NCI-H1105 (cell line): ENCODE measurements at regions not wholly inside any gene's neighbourhood (a gene's known extent, or its start where the extent isn't known, plus 50 kb on each side); places are given as distances from the start of the nearest gene placed in this dataset.
"Not testable (repeated sequence)": the region's sequence is repeated elsewhere in the genome, so short reads cannot be mapped to it uniquely, and the experiment has no call there.

ENCODE experiments used
- DNase-seq: peaks from one replicate; lab custom pipeline; 2025; lab: John Stamatoyannopoulos, UW

DNA sequence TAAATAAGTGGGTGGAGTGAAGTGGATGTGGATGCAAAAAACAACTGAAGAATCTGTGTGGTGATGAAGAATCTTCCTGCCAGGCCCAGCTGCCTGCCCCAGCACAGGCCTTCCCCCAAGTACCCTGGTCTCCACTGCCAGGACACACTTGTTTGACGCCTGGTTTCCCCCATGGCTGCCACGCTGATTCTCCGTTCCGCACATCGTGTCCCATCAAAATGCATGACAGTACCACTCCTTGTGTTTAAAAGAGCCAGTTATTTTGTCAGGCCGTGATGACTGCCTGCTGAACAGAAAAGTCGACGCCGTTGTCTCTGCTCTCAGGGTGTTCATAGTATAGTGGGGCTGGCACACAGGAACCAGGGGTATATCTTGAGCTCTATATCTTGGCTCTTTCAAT, 50.3 kb upstream of the KYNU start:
- no peak for DNase-seq

DNA sequence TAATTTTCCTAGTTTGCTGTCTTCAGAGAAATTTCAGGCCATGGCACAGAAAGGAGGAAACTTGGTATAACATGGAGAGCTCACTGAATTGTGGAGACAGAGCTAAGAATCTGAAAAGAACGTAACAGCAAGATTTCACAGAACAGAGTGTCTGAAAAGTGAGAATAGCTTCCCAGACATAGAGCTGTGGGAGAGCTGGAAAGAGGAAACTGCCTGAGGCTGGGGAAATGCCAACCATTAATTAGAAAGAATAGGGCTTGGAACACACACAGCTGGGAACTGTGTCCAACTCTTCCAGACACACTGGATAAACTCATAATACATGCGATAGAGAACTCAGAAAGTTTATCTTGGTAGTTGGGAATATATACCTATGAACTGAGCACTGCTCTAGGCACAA, 51.6 kb upstream of the KYNU start:
- no peak for DNase-seq

DNA sequence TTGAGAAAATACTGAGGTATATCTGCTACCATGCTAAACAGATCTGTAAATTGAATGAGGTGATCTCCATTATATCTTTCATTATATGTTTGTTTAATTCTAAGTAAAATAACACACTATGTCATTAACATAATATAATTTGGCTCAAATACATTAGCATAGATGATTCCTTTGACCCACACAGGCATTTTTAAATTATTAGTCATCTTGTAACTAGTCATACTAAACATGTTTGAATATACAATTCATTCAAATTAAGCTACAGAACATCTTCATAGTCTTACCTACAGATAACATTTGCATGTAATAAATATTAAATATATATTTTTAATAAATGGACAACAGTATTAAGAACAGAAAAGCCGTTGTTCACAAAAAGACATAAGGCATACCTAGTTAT, 52.7 kb upstream of the KYNU start:
- DNase-seq: no peak

DNA sequence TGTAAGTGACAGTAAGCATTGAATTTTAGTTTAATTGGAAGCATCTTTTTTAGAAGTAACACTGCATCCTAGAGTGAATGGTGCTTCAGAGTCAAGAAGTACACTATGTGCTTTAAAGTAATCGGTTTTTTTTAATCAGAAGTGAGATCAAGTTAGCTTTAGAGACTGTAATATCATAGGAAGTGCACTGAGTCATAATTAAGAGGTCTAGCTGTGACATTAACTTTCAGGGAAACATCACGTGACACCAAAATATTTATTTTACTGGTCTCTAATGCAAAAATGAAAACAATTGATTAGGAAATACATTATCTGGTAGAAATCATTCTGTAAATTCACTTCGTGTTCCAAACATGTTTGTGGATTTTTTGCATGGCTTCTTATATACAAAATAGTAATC, 55.3 kb upstream of the KYNU start:
- no peak for DNase-seq

DNA sequence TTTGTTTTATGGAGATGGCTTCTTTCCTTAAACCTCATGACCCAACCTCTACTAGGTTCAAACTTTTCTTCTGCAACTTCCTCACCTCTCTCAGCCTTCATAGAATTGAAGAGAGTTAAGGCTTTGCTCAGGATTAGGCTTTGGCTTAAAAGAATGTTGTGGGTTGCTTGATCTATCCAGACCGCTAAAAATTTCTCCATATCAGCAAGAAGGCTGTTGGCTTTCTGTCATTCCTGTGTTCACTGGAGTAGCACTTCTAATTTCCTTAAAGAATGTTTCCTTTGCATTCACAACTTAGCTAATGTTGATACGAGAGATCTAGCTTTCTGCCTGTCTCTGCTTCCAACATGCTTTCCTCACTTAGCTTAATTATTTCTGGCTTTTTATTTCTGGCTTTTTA, 58.1 kb upstream of the KYNU start:
- no peak for DNase-seq

DNA sequence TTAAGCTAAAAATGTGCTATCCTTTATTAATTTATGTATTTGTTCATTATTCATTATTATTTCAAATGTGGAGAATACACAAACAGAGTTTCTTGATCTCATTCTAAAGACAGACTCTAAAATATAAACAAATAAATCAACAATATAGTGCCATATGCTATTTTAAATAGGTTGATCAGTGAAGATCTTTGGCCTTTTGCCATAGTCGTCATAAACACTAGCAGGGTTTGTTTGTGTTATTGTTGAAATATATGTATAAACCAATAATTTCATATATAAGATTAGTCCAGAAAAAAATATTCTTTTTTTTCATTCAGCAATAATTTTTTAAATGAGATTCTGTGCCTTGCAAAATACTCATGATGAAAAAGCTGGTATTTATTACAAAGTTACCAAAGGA, 62.1 kb upstream of the KYNU start:
- DNase-seq: no peak

DNA sequence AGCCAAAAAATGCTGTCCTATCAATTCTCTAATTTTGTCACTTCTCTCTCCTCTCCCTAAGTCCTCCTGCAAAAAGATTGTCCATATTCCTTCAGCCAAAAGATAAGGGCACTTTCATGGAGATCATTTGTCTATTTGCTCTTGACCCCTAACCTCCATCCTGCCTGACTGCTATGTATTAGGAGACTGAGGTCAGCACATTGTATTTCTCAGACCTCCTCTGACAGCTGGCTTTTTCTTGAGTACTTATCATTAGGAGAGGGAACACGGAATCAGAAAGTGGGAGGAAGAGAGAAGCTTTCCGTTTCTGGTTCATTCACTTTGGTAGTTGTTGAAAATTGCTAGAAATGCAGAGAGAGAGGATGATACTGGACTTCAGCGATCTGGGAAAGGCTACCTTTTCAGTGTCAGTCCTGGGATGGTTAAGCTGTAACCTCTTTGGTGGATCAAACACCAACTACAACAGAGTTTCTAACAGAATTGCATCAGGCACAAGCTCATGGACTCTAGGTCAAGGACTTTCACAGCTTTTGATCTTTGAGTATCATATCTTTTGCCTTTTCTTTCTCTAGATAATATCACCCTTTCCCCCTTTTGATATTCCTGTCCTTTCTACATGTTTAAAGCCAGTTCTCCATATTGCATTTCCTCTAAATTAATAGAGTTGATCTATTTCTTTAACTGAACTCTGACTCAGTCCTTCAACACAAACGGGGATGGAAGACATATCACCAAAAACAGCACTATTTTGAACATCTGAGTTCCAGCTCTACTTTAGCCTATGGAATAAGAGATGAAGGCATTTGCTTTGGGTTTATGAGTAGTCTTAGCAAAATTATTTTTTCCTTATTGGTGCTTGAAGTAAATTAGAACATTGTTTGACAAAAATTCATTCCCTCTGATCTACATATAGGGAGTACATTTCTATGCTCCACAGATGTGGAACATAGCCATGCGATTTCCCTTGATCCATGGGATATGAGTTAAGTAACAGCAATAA, 63.3 kb upstream of the KYNU start:
- DNase-seq: no peak

DNA sequence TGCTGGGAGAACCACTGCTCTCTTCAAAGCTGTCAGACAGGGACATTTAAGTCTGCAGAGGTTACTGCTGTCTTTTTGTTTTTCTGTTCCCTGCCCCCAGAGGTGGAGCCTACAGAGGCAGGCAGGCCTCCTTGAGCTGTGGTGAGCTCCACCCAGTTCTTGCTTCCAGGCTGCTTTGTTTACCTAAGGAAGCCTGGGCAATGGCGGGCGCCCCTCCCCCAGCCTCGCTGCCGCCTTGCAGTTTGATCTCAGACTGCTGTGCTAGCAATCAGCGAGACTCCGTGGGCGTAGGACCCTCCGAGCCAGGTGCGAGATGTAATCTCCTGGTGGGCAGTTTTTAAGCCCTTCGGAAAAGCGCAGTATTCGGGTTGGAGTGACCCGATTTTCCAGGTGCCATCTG, 65.8 kb upstream of the KYNU start:
- not testable (repeated sequence) for DNase-seq

DNA sequence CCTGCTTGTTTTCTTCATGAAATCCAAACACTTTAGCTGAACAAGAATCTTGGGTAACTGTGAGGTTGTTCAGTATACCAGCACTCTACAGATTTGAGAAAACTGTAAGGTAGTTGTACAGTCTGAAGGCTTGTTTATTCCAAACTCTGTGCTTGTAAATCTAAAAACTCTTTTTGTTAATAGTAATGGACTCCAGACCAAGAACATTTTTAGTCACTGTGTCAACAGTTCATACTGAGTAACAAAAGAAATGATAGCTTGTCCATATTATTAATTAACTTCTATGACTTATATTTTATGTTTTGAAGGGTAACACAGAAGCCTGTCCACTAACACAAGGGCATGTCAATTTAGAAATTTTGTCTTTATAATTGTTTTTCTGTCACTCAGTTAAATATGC, 72.2 kb upstream of the KYNU start:
- no peak for DNase-seq

DNA sequence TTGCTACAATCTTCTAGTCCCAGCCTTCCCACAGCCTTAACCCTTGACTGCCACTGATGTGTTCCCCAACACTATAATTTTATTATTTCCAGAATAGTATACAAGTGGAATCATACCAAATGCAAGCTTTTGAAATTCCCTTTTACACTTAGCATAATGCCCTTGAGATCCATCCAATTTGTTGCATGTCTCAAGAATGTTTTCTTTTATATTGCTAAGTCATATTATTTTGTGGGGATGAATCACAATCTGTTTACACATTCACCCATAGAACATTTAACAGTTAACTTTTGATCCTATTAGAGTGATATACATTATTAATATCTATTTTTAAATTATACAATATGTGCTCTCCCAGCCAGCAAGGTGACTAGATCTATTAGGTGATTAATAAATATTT, 74.3 kb upstream of the KYNU start:
- no peak for DNase-seq

DNA sequence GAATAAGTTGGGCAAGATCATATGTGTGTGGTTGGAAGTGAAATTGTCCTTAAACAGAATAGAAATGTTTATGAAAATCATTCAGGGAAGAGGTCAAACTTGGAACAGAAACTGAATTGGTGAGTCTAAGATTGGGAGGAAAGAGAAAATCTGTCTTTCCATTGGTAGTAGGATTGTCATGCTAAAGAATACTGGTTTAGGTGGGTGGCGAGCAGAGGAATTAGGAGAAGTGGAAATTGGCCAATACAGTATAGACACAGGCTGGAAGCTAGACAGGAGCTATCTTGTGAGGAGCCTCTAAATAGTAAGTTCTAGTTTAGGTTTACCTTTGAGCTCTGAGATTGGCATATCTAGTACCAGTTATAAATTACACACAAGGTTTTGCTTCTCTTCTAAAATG, 80.9 kb upstream of the KYNU start:
- DNase-seq: no peak

DNA sequence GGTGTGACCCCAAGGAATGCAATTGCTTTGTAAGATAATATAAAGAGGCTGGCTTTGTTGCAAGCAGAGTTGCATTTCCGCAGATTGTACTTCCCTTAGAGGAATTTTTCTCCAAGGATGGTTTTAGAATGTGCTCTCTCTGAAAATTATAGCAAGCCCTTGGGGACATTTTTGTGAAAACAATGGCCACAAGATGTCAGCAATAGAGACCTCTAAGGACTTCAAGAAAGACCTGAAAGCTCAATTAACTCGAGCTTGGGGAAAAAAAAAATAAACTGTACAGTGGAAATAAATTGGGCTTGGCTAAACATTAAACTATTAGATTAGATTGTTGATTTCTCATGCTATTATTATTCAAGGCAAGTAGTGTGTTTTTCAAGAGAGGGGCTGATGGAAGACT, 81.3 kb upstream of the KYNU start:
- no peak for DNase-seq

DNA sequence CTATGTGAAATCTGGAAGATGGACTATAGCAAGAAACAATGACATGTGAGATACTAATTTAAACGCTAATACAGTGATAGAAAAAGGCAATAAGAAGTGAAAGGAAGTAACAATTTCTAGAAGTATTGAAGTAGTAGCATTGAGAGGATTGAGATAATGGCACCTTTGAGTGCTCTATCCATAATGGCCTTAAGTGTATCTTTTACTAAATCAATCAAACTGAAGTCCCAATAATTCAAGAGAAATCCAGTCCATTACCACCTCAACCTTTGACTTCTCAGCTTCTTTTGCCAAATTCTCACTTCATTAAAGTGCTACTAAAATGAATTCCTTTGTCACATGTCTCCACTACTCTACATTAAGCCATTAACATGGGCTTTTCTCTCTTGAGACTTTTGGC, 82.6 kb upstream of the KYNU start:
- DNase-seq: no peak

DNA sequence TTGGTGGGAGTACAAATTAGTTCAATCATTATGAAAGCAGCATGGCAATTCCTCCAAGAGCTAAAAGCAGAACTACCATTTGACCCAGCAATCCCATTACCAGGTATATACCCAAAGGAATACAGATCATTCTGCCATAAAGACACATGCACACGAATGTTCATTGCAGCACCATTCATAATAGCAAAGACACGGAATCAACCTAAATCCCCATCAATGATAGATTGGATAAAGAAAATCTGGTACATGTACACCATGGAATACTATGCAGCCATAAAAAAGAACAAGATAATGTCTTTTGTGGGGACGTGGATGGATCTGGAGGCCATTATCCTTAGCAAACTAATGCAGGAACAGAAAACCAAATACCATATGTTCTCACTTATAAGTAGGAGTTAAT, 85.1 kb upstream of the KYNU start:
- not testable (repeated sequence) for DNase-seq

DNA sequence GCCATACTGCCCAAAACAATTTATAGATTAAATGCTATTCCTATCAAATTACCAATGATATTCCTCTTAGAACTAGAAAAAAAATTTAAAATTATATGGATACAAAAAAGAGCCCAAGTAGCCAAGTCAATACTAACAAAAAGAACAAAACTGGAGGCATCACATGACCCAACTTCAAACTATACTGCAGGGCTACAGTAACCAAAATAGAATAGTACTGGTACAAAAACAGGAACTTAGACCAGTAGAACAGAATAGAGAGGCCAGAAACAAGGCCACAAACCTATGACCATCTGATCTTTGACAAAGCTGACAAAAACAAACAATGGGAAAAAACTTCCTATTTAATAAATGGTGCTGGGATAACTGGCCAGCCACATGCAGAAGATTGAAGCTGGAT, 86.1 kb upstream of the KYNU start:
- DNase-seq: no peak

DNA sequence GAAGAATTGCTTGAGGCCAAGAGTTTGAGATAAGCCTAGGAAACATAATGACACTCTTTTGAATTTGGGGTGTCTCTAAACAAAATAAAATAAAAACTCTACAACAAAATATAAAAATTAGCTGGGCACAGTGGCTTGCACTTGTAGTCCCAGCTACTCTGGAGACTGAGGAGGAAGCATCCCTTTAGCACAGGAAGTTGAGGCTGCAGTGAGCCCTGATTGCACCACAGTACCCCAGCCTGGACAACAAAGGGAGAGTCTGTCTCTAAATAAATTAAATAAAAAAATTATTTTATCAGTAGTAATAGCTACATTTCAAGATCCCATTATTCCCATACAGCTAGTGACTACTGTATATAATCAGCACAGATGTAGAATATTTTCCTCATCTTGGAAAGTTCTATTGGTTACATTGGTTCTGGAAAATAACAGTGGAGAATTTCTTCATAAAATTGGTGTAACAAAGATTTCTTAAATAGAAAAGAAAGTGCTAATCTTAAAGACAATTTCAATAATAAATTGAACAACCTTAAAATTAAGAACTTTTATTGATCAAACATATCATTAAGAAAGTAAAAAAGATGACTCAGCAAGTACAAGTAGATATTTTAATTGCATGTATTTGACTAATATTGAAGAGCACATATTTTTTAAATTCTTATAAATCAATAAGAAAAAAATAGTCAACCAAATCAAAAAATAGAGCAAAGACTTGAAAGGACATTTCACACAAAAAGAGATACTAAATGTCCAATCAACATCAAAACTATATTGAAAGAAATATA, 90.4 kb upstream of the KYNU start:
- no peak for DNase-seq

DNA sequence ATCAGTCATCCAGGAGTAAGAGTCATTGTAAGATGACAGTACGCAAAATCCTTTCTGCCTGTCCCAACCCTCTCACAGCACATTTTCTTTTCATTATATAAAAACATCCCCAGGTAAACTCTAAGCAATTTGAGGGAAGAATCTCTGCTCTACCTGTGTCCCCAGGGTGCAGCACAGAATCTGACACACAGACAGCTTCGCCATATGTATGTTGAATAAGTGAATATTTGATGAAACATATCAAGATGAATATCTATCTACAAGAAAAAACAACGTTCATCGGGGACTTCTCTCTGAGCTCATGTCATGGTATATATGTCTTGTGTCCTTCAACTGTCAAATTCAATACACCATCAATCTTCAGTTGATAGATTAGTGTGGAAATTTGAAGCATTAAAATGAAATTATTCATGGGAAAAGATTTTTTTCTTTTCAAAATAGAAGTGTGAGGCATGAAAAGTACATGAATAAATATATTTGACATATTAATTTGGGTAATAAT, 94.5 kb upstream of the KYNU start:
- no peak for DNase-seq

DNA sequence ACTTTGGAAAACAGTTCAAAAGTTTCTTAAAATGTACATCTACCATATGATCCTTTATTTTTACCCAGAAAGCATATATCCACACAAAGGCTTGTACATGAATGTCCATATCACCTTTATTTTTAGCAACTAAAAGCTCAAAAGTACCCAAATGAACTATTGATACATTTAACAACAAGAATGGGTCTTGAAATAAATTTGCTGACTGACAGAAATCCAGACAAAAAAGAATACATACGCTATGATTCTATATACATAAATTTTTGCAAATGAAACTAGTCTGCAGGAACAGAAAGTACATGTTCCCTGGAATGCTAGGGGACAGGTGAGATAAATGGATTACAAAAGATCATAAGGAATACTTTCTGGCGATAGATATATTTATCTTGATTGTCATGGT, 96.3 kb upstream of the KYNU start:
- no peak for DNase-seq

DNA sequence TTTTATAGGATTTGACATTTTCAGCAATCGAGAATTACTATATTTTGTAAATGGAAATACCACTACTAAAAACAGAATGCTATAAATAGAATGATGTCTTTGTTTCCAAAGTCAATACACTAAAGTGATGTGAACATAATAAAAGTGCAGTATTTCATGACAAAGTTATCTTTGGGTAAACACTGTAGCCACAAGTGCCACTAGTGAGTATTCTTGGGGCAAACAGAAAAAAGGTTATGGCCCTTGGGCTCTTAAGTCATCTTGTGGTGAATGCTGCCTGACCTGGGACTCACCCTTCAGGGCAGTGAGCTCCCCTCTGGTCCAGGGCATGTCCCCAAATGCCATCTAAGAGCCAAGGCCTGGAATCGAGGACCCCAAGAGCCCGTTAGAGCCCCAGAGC, 99.2 kb upstream of the KYNU start:
- DNase-seq: no peak

DNA sequence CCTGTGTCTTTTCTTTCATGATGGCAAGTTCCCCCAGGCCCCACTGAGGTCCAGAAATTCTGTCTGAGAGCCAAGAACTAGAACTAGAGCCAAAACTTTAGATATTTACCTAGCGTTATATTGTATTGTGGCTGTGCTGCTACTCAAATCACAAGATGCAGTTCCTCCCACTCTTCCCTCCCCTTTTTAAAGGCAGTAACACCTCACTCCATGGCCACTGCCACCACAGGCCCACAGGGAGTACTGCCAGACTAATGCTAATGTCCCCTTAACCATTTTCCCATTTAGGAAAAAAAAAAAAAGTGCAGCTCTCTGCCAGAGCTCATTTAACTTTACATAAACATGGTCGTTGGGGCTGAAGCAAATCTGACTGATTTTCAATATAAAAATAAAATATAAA, 99.7 kb upstream of the KYNU start:
- no peak for DNase-seq

DNA sequence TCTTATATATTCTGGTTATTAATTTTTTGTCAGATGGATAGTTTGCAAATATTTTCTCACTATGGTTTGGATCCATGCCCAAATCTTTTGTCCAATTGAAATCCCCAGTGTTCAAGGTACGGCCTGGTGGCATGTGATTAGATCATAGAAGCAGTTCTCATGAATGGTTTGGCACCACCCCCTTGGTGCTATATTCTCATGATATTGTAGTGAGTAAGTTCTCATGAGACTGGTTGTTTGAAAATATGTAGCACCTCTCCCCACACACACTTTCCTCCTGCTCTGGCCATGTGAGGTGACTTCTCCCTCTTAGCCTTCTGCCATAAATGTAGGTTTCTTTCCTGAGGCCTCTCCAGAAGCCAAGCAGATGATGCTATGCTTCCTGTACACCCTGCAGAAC, 107.7 kb upstream of the KYNU start:
- DNase-seq: no peak

DNA sequence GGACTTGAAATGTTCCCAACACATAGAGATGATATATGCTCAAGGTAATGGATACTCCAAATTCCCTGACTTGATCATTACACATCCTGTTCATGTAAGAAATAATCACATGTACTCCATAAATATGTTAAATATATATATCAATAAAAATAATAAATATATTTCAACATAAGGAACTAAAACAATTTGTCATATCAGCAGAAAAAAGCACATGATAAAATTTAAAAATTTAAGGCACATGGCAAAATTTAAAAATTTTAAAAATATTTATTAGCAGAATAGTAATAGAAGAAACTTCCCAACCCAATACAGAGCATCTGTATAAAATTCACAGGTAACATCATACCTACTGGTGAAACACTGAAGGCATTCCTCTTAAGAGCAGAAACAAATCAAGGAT, 109.6 kb upstream of the KYNU start:
- no peak for DNase-seq

DNA sequence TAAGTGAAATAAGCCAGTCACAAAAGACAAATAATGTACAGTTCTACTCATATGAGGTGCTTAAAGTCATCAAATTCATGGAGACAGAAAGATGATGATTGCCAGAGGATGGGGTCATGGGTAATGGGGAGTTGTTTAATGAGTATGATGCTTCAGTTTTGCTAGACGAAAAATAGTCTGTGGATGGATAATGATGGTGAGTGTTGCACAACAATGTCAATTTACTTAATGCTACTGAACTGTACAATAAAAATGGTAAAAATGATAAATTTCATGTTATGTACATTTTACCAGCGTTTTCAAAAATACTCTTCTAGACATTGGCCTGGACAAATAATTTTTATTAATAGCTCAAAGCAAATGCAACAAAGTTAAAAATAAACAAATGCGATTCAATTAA, 118.5 kb upstream of the KYNU start:
- no peak for DNase-seq
